OCI-LY7 (cell line): ENCODE measurements at regions not wholly inside any gene's neighbourhood (a gene's known extent, or its start where the extent isn't known, plus 50 kb on each side); places are given as distances from the start of the nearest gene placed in this dataset.

ENCODE experiments used
- BruUV-seq: library from RNA; stranded (reverse); fragments of 400-500 nt; replicated peaks from 2 replicates; lab custom pipeline; 2021; lab: Mats Ljungman, UMichigan
- CTCF ChIA-PET: fragments of 300-600 bp; sonication (Branson Sonifier 250); formaldehyde crosslinking; loops from one replicate; lab custom pipeline; 2022; ENCODE audit warnings: antibody characterized with exemption; ENCODE audit not compliant: unreplicated experiment; lab: Charles Lee
- POLR2A ChIA-PET: fragments of 300-600 bp; sonication (Branson Sonifier 250); formaldehyde crosslinking; loops from one replicate; lab custom pipeline; 2022; ENCODE audit warnings: antibody characterized with exemption; lab: Charles Lee
- DNase-seq: peaks from one replicate; pipeline ENCODE4 v3.0.0-alpha.2; 2015; ENCODE audit warnings: low spot score
- H2AFZ ChIP-seq: fragments of 200-600 bp; sonication (generic), shearing (Covaris generic); 2 replicates; pipeline ENCODE4 v1.6.1; 2014; ENCODE audit warnings: mild to moderate bottlenecking, antibody characterized with exemption, low read length, moderate library complexity
- H3K27ac ChIP-seq: fragments of 200-600 bp; sonication (generic); 2 replicates; pipeline ENCODE4 v1.5.1; 2014; ENCODE audit warnings: mixed run types, low read depth, mild to moderate bottlenecking, moderate library complexity, low read length, inconsistent platforms; ENCODE audit not compliant: poor library complexity, severe bottlenecking
- H3K36me3 ChIP-seq: fragments of 200-600 bp; sonication (generic); 2 replicates; pipeline ENCODE4 v1.6.1; 2014; ENCODE audit warnings: mild to moderate bottlenecking, antibody characterized with exemption, low read length, moderate library complexity, mixed read lengths; ENCODE audit not compliant: insufficient read depth
- H3K4me1 ChIP-seq: fragments of 200-600 bp; sonication (generic); 2 replicates; pipeline ENCODE4 v1.5.1; 2014; ENCODE audit warnings: mild to moderate bottlenecking, low read length; ENCODE audit not compliant: insufficient read depth, poor library complexity, severe bottlenecking
- H3K4me2 ChIP-seq: fragments of 200-600 bp; sonication (generic); 2 replicates; pipeline ENCODE4 v1.6.1; 2014; ENCODE audit warnings: mild to moderate bottlenecking, low read length
- H3K4me3 ChIP-seq: fragments of 200-600 bp; sonication (generic); 2 replicates; pipeline ENCODE4 v1.5.1; 2014; ENCODE audit warnings: mild to moderate bottlenecking, low read depth, low read length; ENCODE audit not compliant: poor library complexity, severe bottlenecking
- H3K79me2 ChIP-seq: fragments of 200-600 bp; sonication (generic); 2 replicates; pipeline ENCODE4 v1.6.1; 2016; ENCODE audit warnings: low read depth, mild to moderate bottlenecking, low read length, moderate library complexity, mixed read lengths; ENCODE audit not compliant: insufficient read depth
- H3K9me2 ChIP-seq: fragments of 200-600 bp; sonication (generic); 2 replicates; pipeline ENCODE4 v1.6.1; 2016; ENCODE audit warnings: mild to moderate bottlenecking, low read length, mixed read lengths; ENCODE audit not compliant: insufficient read depth
- H3K9me3 ChIP-seq: fragments of 200-600 bp; sonication (generic); 2 replicates; pipeline ENCODE4 v1.6.1; 2014; ENCODE audit warnings: mild to moderate bottlenecking, mixed run types, low read length, mixed read lengths
- H4K20me1 ChIP-seq: fragments of 200-600 bp; sonication (generic); 2 replicates; pipeline ENCODE4 v1.6.1; 2014; ENCODE audit warnings: mild to moderate bottlenecking, antibody characterized with exemption, low read length, moderate library complexity, mixed read lengths; ENCODE audit not compliant: insufficient read depth
- EZH2phosphoT487 ChIP-seq: fragments of 200-600 bp; sonication (generic); IDR thresholded peaks from 2 replicates; pipeline ENCODE4 v1.6.1; 2018; ENCODE audit warnings: low read depth, borderline replicate concordance, mild to moderate bottlenecking, mixed run types, antibody characterized with exemption, low read length, moderate library complexity, mixed read lengths
- intact Hi-C: fragments of 100-400 bp; cut with micrococcal nuclease; formaldehyde crosslinking; loops from one replicate; pipeline ENCODE4 v1.10.0; 2022; ENCODE audit not compliant: unreplicated experiment
- TF ChIP-seq, protein P1 (sequence below): fragments of 200-600 bp; sonication (generic); conservative IDR thresholded peaks from 2 replicates; pipeline ENCODE4 v1.5.1; 2014; ENCODE audit warnings: mild to moderate bottlenecking, antibody characterized with exemption, low read length, moderate library complexity, mixed read lengths

- POLR2A ChIA-PET, result no interaction called here
- TF ChIP-seq, protein P1, sequence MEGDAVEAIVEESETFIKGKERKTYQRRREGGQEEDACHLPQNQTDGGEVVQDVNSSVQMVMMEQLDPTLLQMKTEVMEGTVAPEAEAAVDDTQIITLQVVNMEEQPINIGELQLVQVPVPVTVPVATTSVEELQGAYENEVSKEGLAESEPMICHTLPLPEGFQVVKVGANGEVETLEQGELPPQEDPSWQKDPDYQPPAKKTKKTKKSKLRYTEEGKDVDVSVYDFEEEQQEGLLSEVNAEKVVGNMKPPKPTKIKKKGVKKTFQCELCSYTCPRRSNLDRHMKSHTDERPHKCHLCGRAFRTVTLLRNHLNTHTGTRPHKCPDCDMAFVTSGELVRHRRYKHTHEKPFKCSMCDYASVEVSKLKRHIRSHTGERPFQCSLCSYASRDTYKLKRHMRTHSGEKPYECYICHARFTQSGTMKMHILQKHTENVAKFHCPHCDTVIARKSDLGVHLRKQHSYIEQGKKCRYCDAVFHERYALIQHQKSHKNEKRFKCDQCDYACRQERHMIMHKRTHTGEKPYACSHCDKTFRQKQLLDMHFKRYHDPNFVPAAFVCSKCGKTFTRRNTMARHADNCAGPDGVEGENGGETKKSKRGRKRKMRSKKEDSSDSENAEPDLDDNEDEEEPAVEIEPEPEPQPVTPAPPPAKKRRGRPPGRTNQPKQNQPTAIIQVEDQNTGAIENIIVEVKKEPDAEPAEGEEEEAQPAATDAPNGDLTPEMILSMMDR, result no peak
- no peak for TF ChIP-seq EZH2phosphoT487
- H3K9me2 ChIP-seq, result no peaks in the 10 kb centered on the region
- BruUV-seq, result no TSS peak
- DNase-seq, result no peak
- no peaks in the 10 kb centered on the region for H3K79me2 ChIP-seq
- no peaks in the 10 kb centered on the region for H4K20me1 ChIP-seq
- H3K4me2 ChIP-seq, result no peak overlapping the region
- H3K27ac ChIP-seq, result no peak overlapping the region
- CTCF ChIA-PET, result no interaction called here
- intact Hi-C loops, result no loop called here
- no peaks in the 10 kb centered on the region for H3K4me1 ChIP-seq
- no peaks in the 10 kb centered on the region for H3K36me3 ChIP-seq
- H2AFZ ChIP-seq, result no peak overlapping the region
- no peaks in the 10 kb centered on the region for H3K9me3 ChIP-seq
- H3K4me3 ChIP-seq, result no peak overlapping the region
Measured at GRCh38 chr10:129094861-129095260, 372.2 kb upstream of the MGMT start.

- Histone ChIP-seq H3K4me1 (no peaks in the 10 kb centered on the region), H3K4me3 (no peak overlapping the region), H3K9me3 (no peaks in the 10 kb centered on the region), H4K20me1 (no peaks in the 10 kb centered on the region), H3K4me2 (no peak overlapping the region), H3K36me3 (no peaks in the 10 kb centered on the region), H3K9me2 (no peaks in the 10 kb centered on the region), H2AFZ (no peak overlapping the region), H3K27ac (no peak overlapping the region), H3K79me2 (no peaks in the 10 kb centered on the region)
- ChIA-PET CTCF (no interaction called here), POLR2A (interaction anchor here (0.7 kb wide), 1 partner anchor 28 kb away, joined by 3 read pairs; no protein-coding TSS in a partner anchor)
- intact Hi-C loops, result no loop called here
- DNase-seq, result no peak
- TF ChIP-seq, protein P1, result no peak
- no peak for TF ChIP-seq EZH2phosphoT487
- BruUV-seq, result no TSS peak
Measured at GRCh38 chr10:129095680-129096064, 371.4 kb upstream of the MGMT start.

DNA sequence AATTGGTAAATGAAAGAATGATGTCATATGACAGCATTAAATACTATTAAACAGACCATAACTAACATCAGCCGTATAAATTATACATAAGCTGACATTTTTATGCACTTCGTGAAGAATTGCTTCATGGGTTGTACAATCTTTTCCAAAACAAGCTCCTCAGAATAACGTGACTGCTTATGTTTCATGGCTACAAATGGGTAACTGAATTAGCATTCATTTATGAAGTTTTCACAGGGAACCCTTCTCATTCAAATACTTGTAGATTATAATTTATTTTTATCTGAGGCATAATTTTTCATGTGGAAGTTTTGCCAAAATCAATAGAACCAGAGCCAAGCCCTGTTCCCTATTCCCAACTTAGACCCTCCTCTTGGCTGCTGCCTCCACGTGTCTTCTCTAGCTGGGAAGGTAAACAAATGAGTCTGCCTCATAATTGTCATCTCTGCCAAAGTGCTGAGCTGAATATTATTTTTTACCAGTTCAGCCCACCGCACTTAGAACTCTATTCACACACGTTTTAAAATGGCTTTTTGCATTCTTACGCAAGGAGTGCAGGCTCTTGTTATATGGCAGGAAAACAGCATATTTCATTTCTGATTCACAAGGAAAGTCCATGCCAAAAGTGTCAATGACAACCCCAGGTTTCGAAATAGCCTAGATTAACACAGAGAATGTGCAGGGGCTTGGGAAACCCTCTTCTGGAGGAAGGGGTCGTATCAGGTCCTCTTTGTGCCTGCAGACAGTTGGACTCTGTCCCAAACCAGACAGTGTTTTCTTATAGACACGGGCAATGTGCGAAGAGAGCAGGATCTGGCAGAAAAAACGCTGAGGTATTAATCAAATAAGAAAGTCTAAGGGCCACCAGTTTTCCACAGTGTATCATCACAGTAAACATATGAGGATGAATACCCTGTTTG, 370.7 kb upstream of the MGMT start:
- no peaks in the 10 kb centered on the region for H3K4me1 ChIP-seq
- ChIA-PET CTCF (no interaction called here), POLR2A (interaction anchor here (0.7 kb wide), 1 partner anchor 27 kb away, joined by 3 read pairs; no protein-coding TSS in a partner anchor)
- DNase-seq, result no peak
- no peaks in the 10 kb centered on the region for H3K36me3 ChIP-seq
- TF ChIP-seq EZH2phosphoT487, result no peak
- TF ChIP-seq, protein P1, result no peak
- H3K4me2 ChIP-seq, result no peak overlapping the region
- intact Hi-C loops, result no loop called here
- H3K9me2 ChIP-seq, result no peaks in the 10 kb centered on the region
- H4K20me1 ChIP-seq, result no peaks in the 10 kb centered on the region
- no peaks in the 10 kb centered on the region for H3K79me2 ChIP-seq
- BruUV-seq, result no TSS peak
- no peak overlapping the region for H3K4me3 ChIP-seq
- no peaks in the 10 kb centered on the region for H3K9me3 ChIP-seq
- no peak overlapping the region for H3K27ac ChIP-seq
- no peak overlapping the region for H2AFZ ChIP-seq
